Activated CD8-positive, alpha-beta memory T cell treated with anti-CD3 and anti-CD28 coated beads, Interleukin-2, amount 10 ng/mL, durations not matched to agents 7 days and 5 days (primary cell): ENCODE measurements at regions not wholly inside any gene's neighbourhood (a gene's known extent, or its start where the extent isn't known, plus 50 kb on each side); places are given as distances from the start of the nearest gene placed in this dataset.

Experiments
- ATAC-seq: fragments of 150-1000 bp; cut with Tn5 transposase; one replicate; pipeline ENCODE4 v1.10.0; 2021; ENCODE audit warnings: moderate library complexity
- CTCF ChIA-PET: fragments of 350-600 bp; sonication (Branson Sonifier 250); formaldehyde crosslinking; loops from one replicate; lab custom pipeline; 2021; ENCODE audit warnings: antibody characterized with exemption; lab: Charles Lee
- DNase-seq: peaks from one replicate; pipeline ENCODE4 v3.0.0-alpha.2; 2020
- H3K27ac Mint-ChIP-seq: one replicate; pipeline ENCODE4 v1.8.0; 2021; ENCODE audit warnings: mild to moderate bottlenecking, mixed read lengths
- H3K27me3 Mint-ChIP-seq: one replicate; pipeline ENCODE4 v1.8.0; 2021; ENCODE audit warnings: mixed read lengths
- H3K36me3 Mint-ChIP-seq: one replicate; pipeline ENCODE4 v1.8.0; 2021; ENCODE audit warnings: mild to moderate bottlenecking, mixed read lengths
- H3K4me1 Mint-ChIP-seq: one replicate; pipeline ENCODE4 v1.8.0; 2021; ENCODE audit warnings: mixed read lengths
- H3K4me3 Mint-ChIP-seq: one replicate; pipeline ENCODE4 v1.8.0; 2021; ENCODE audit warnings: mild to moderate bottlenecking, moderate library complexity, mixed read lengths
- H3K9me3 Mint-ChIP-seq: one replicate; pipeline ENCODE4 v1.8.0; 2022; ENCODE audit warnings: low read depth, mixed read lengths

DNA sequence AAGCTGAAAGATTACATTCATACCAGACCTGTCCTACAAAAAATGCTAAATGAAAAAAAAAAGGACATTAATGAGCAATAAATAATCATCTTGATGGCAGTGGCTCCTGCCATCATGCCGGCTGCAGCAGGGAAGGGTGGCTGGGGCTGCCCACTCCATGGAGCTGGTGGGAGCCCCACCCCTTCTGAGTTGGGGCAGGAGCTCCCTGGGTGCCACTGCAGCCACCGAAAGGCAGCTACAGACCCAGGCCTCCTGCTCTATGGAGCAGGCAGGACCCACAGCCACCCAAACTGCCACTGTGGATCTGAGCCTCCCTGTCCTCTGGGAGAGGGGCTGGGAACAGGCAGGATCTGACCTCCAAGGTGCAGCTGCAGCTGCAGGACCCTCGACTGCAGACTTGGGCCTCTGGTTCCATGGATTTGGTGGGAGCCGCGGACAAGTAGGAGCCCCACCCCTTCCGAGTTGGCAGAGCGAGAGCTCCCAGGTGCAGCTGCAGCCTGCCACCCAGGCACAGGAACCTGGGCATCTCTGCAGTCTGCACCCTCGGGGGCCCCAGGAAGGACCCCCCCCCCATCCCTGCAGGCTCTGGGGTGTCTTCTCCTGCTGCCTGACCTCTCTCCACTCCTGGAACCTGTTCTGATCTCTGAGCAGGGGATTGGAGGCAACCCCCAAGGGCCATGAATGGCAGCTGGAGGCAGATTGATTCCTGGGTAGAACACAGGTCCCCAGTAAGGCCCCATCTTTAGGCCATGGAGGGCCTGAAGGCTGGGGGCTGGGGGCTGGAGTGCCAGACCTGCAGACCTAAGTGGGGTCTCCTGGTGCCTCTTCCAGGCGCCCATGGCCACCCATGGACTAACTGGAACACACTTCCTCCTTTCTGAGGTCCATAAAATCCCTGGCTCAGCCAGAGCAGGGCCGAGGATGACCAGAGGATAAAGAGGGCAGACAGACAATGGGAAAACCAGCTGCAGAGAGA, 70.4 kb upstream of the TTC14 start:
- CTCF ChIA-PET = no interaction called here
- DNase-seq = no peak
- H3K9me3 Mint-ChIP-seq = no peaks in the 10 kb centered on the region
- no peak overlapping the region for H3K27ac Mint-ChIP-seq
- no peak overlapping the region for H3K4me3 Mint-ChIP-seq
- no peaks in the 10 kb centered on the region for H3K27me3 Mint-ChIP-seq
- H3K36me3 Mint-ChIP-seq = no peaks in the 10 kb centered on the region
- H3K4me1 Mint-ChIP-seq = no peaks in the 10 kb centered on the region
- ATAC-seq = no peak

DNA sequence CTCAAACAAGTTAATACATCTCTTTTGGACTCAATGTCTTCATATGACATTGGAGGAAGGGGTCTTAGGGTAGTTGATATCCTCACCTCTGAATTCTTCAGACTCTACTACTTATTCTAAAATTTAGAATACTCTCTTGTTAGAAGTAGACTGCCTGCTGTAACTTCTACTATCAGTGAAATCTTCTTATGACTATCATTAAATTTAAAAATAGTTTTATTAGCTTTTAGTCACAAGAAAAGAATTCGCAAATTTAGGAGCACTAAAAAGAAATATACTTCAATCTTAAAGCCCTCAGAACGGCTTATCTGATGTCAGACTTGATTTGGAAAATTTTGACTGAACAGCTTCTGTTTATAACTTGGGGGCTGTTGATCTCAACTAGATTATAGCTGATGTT, 67.1 kb upstream of the TTC14 start:
- H3K4me3 Mint-ChIP-seq = no peak overlapping the region
- no peaks in the 10 kb centered on the region for H3K9me3 Mint-ChIP-seq
- H3K27me3 Mint-ChIP-seq = no peaks in the 10 kb centered on the region
- no peak for DNase-seq
- H3K36me3 Mint-ChIP-seq = no peaks in the 10 kb centered on the region
- H3K27ac Mint-ChIP-seq = no peak overlapping the region
- CTCF ChIA-PET = no interaction called here
- ATAC-seq = no peak
- no peaks in the 10 kb centered on the region for H3K4me1 Mint-ChIP-seq

DNA sequence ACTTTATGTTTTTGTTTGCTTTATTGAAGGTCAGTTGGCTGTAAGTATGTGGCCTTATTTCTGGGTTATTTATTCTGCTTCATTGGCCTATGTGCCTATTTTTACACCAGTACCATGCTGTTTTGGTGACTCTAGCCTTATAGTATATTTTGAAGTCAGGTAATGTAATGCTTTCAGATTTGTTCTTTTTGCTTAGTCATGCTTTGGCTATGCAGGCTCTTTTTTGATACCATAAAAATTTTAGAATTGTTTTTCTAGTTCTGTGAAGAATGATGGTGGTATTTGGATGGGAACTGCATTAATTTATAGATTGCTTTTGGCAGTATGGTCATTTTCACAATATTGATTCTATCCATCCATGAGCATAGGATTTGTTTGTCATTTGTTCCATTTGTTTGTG, 63.5 kb upstream of the TTC14 start:
- Mint-ChIP-seq H3K36me3 (no peaks in the 10 kb centered on the region), H3K9me3 (no peaks in the 10 kb centered on the region), H3K27ac (no peak overlapping the region), H3K4me3 (no peak overlapping the region), H3K4me1 (no peaks in the 10 kb centered on the region), H3K27me3 (no peaks in the 10 kb centered on the region)
- CTCF ChIA-PET = no interaction called here
- no peak for DNase-seq
- ATAC-seq = no peak

DNA sequence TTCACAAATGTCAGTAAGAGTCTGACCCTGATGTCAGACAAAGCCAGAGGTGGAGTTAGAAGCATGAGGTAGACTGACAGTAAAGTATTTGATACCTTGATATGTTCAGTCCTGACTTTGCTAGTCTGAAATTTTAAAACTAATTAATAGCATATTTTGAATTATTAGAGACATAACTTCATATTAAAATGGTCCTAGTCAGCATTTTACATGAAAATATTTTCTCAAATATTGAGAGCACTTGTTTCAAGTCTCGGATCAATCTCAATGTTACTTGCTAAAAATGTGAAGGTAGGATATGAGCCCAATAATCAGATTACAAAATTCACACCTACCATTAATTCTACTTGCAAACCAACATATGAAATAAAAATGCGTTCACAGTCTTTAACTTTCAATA, 58.1 kb upstream of the TTC14 start:
- no peak overlapping the region for H3K27ac Mint-ChIP-seq
- peaks cover 2% of the 10 kb centered on the region for H3K27me3 Mint-ChIP-seq
- no peaks in the 10 kb centered on the region for H3K9me3 Mint-ChIP-seq
- H3K36me3 Mint-ChIP-seq = no peaks in the 10 kb centered on the region
- DNase-seq (no peak), ATAC-seq (no peak)
- no peaks in the 10 kb centered on the region for H3K4me1 Mint-ChIP-seq
- H3K4me3 Mint-ChIP-seq = no peak overlapping the region
- CTCF ChIA-PET = no interaction called here

DNA sequence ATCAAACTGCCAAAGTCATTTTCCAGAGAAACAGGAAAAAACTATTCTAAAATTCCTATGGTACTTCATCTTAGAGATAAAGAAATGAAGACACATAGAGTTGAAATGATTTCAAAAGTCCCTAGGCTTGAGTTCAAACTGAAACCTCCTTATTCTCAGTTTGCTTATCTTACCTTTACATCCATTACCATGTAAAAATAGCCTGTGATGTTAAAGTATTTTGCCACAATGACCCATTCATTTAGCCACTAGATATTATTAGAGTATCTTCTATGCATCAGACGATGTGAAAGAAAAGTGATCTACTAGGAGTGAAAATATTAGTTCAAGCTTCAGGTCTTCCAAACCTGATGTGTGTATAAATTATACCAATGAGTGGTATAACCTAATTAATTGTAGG, 55.1 kb upstream of the TTC14 start:
- no peak for ATAC-seq
- Mint-ChIP-seq H3K27me3 (peaks cover 2% of the 10 kb centered on the region), H3K4me1 (no peaks in the 10 kb centered on the region), H3K36me3 (no peaks in the 10 kb centered on the region), H3K27ac (no peak overlapping the region), H3K4me3 (no peak overlapping the region), H3K9me3 (no peaks in the 10 kb centered on the region)
- no peak for DNase-seq
- CTCF ChIA-PET = no interaction called here

DNA sequence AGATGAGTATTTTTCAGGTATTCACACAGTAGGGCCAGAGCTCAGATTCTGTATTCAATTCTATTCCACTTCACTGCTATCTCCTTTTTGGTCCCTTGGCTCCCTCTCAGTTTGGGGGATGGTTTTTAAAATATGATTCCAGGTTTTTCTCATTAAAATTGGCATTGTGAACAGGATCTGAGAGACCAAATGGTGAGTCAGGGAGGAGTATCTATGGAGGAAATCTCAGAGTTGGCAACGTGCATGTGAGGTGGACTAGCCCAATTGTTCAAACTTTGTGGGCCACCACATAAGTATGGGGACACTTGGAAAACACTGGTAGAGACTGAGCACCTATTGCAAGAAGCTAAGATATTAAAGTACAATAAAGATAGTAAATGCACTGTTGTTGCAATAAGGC, 53.9 kb upstream of the TTC14 start:
- H3K4me1 Mint-ChIP-seq = no peaks in the 10 kb centered on the region
- H3K27me3 Mint-ChIP-seq = peaks cover 2% of the 10 kb centered on the region
- no peak overlapping the region for H3K4me3 Mint-ChIP-seq
- no peaks in the 10 kb centered on the region for H3K36me3 Mint-ChIP-seq
- no peak for DNase-seq
- CTCF ChIA-PET = no interaction called here
- H3K27ac Mint-ChIP-seq = no peak overlapping the region
- no peaks in the 10 kb centered on the region for H3K9me3 Mint-ChIP-seq
- no peak for ATAC-seq
